ENCODE measurements at regions not wholly inside any gene's neighbourhood (a gene's known extent, or its start where the extent isn't known, plus 50 kb on each side); places are given as distances from the start of the nearest gene placed in this dataset.

GRCh38 chr13:63979951-63980350 is 2564.3 kb upstream of the PCDH20 start:
- Histone ChIP-seq H3K27ac (no peak overlapping the region), H3K36me3 (ENCODE audit: insufficient read depth, low read length) (no peaks in the 10 kb centered on the region), H3K9ac (ENCODE audit: insufficient read length) (no peak overlapping the region), H3K4me3 (no peak overlapping the region), H3K9me3 (ENCODE audit: low read depth, low read length) (no peaks in the 10 kb centered on the region)
- TF ChIP-seq POLR2AphosphoS5 (IDR thresholded peaks at IDR 0.05; ENCODE audit: borderline replicate concordance, low read depth, low read length) (no peak), EZH2 (IDR thresholded peaks at IDR 0.05) (no peak), FOXP2 (optimal IDR thresholded peaks at IDR 0.05; ENCODE audit: control extremely low read depth, extremely low read length, insufficient read depth) (no peak)
- no peak for DNase-seq (ENCODE audit: low read depth, low spot score)

DNA sequence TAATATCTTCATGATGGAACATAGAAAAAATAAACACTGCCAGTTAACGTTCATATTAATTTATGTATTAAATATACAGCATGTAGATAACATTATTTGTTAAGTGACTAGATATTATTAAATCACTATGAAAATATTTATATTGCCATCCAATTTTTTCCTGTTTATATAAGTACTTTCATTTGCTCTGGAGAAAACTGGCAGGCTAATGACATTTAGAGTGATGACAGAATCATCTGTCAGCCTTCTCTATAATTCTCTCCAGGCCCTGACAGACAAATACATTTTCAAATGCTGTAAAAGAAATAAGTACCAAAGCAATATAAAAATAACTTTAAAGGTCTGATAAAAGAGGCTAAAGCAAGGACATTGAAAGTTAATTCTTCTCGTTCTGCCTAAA is 2556.7 kb upstream of the PCDH20 start:
- H3K36me3 ChIP-seq (ENCODE audit: insufficient read depth, low read length), result no peaks in the 10 kb centered on the region
- H3K4me3 ChIP-seq, result no peak overlapping the region
- DNase-seq (ENCODE audit: low read depth, low spot score), result no peak
- H3K27ac ChIP-seq, result no peak overlapping the region
- no peak for TF ChIP-seq POLR2AphosphoS5 (IDR thresholded peaks at IDR 0.05; ENCODE audit: borderline replicate concordance, low read depth, low read length)
- no peak for TF ChIP-seq EZH2 (IDR thresholded peaks at IDR 0.05)
- no peak for TF ChIP-seq FOXP2 (optimal IDR thresholded peaks at IDR 0.05; ENCODE audit: control extremely low read depth, extremely low read length, insufficient read depth)
- H3K9ac ChIP-seq (ENCODE audit: insufficient read length), result no peak overlapping the region
- H3K9me3 ChIP-seq (ENCODE audit: low read depth, low read length), result no peaks in the 10 kb centered on the region

GRCh38 chr13:63954683-63955082 is 2539.0 kb upstream of the PCDH20 start:
- Histone ChIP-seq H3K36me3 (ENCODE audit: insufficient read depth, low read length) (no peaks in the 10 kb centered on the region), H3K4me3 (no peak overlapping the region), H3K27ac (no peak overlapping the region), H3K9ac (ENCODE audit: insufficient read length) (no peak overlapping the region), H3K9me3 (ENCODE audit: low read depth, low read length) (peaks cover 2% of the 10 kb centered on the region; the same call in 1 of the 2 replicates)
- TF ChIP-seq EZH2 (IDR thresholded peaks at IDR 0.05) (no peak), FOXP2 (optimal IDR thresholded peaks at IDR 0.05; ENCODE audit: control extremely low read depth, extremely low read length, insufficient read depth) (no peak), POLR2AphosphoS5 (IDR thresholded peaks at IDR 0.05; ENCODE audit: borderline replicate concordance, low read depth, low read length) (no peak)
- no peak for DNase-seq (ENCODE audit: low read depth, low spot score)

GRCh38 chr13:63948045-63948444 is 2532.4 kb upstream of the PCDH20 start:
- Histone ChIP-seq H3K36me3 (ENCODE audit: insufficient read depth, low read length) (no peaks in the 10 kb centered on the region), H3K9me3 (ENCODE audit: low read depth, low read length) (peaks cover 2% of the 10 kb centered on the region; the same call in 1 of the 2 replicates), H3K4me3 (no peak overlapping the region), H3K9ac (ENCODE audit: insufficient read length) (no peak overlapping the region), H3K27ac (no peak overlapping the region)
- TF ChIP-seq POLR2AphosphoS5 (IDR thresholded peaks at IDR 0.05; ENCODE audit: borderline replicate concordance, low read depth, low read length) (no peak), FOXP2 (optimal IDR thresholded peaks at IDR 0.05; ENCODE audit: control extremely low read depth, extremely low read length, insufficient read depth) (no peak)
- DNase-seq (ENCODE audit: low read depth, low spot score), result no peak

- TF ChIP-seq POLR2AphosphoS5 (IDR thresholded peaks at IDR 0.05; ENCODE audit: borderline replicate concordance, low read depth, low read length) (no peak), FOXP2 (optimal IDR thresholded peaks at IDR 0.05; ENCODE audit: control extremely low read depth, extremely low read length, insufficient read depth) (no peak), EZH2 (IDR thresholded peaks at IDR 0.05) (no peak)
- no peak for DNase-seq (ENCODE audit: low read depth, low spot score)
- no peak overlapping the region for H3K9ac ChIP-seq (ENCODE audit: insufficient read length)
- no peak overlapping the region for H3K4me3 ChIP-seq
- H3K27ac ChIP-seq, result peak overlapping the region; percentile 51; the same call in 1 of the 2 replicates
- no peaks in the 10 kb centered on the region for H3K9me3 ChIP-seq (ENCODE audit: low read depth, low read length)
- no peaks in the 10 kb centered on the region for H3K36me3 ChIP-seq (ENCODE audit: insufficient read depth, low read length)
Measured at GRCh38 chr13:63944911-63945310, 2529.3 kb upstream of the PCDH20 start.

GRCh38 chr13:63942372-63942771 is 2526.7 kb upstream of the PCDH20 start:
- Histone ChIP-seq H3K36me3 (ENCODE audit: insufficient read depth, low read length) (no peaks in the 10 kb centered on the region), H3K9me3 (ENCODE audit: low read depth, low read length) (no peaks in the 10 kb centered on the region), H3K27ac (no peak overlapping the region), H3K9ac (ENCODE audit: insufficient read length) (no peak overlapping the region), H3K4me3 (no peak overlapping the region)
- DNase-seq (ENCODE audit: low read depth, low spot score), result no peak
- TF ChIP-seq POLR2AphosphoS5 (IDR thresholded peaks at IDR 0.05; ENCODE audit: borderline replicate concordance, low read depth, low read length) (no peak), EZH2 (IDR thresholded peaks at IDR 0.05) (no peak)

GRCh38 chr13:63938851-63939250 is 2523.2 kb upstream of the PCDH20 start:
- TF ChIP-seq EZH2 (IDR thresholded peaks at IDR 0.05) (no peak), FOXP2 (optimal IDR thresholded peaks at IDR 0.05; ENCODE audit: control extremely low read depth, extremely low read length, insufficient read depth) (no peak), POLR2AphosphoS5 (IDR thresholded peaks at IDR 0.05; ENCODE audit: borderline replicate concordance, low read depth, low read length) (no peak)
- no peak for DNase-seq (ENCODE audit: low read depth, low spot score)
- Histone ChIP-seq H3K27ac (no peak overlapping the region), H3K9me3 (ENCODE audit: low read depth, low read length) (no peaks in the 10 kb centered on the region), H3K36me3 (ENCODE audit: insufficient read depth, low read length) (no peaks in the 10 kb centered on the region), H3K9ac (ENCODE audit: insufficient read length) (no peak overlapping the region), H3K4me3 (no peak overlapping the region)

DNA sequence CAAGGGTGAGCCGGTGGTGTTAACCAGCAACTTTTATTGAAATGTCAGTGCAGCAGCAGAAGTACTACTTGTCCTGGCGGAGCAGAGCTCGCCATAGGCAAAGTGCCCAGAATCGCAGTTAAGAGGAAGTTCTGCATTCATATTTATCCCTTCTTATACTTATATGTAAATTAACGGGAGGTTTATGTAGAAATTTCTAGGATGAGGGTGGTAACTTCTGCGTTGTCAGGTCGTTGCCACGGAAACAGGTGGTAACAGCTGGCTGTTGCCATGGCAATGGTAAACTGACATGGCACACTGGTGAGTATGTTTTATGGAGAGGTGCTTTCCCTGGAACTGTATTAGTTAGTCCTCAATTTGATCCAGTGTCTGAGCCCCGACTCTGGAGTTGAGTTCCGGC is 2494.9 kb upstream of the PCDH20 start:
- Histone ChIP-seq H3K9me3 (ENCODE audit: low read depth, low read length) (no peaks in the 10 kb centered on the region), H3K27ac (no peak overlapping the region), H3K4me3 (no peak overlapping the region), H3K9ac (ENCODE audit: insufficient read length) (no peak overlapping the region), H3K36me3 (ENCODE audit: insufficient read depth, low read length) (no peaks in the 10 kb centered on the region)
- no peak for DNase-seq (ENCODE audit: low read depth, low spot score)
- TF ChIP-seq POLR2AphosphoS5 (IDR thresholded peaks at IDR 0.05; ENCODE audit: borderline replicate concordance, low read depth, low read length), result no peak
- TF ChIP-seq EZH2 (IDR thresholded peaks at IDR 0.05), result no peak
- TF ChIP-seq FOXP2 (optimal IDR thresholded peaks at IDR 0.05; ENCODE audit: control extremely low read depth, extremely low read length, insufficient read depth), result no peak

DNA sequence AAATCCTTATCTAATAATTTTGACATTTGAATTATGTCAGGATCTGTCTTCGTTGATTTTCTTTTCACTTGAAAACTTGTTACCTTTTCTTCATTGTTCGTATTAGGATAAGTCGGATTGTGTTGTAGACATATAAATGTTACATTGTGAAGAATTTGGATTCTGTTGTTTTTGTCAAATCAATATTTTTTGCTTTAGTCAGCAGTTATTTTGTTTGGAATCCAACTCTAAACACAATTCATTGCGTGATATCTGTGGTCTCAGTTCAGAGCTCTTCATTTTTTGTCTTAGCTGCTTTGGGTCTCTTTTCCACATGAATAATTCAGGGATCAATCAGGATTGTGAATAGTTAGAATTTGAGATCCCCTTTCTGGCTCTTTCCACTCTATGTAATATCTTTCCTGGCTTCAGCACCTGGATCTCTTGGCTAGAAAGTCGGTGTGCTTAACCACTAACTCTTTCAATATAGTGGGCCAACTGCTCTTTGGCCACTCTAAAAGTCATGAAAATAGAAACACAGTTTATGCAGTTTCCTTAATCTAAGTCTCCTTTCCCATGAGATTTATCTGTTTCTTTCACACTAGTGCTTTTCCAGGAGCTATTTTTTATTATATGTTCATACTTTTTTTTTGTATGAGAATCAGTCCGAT is 2494.2 kb upstream of the PCDH20 start:
- Histone ChIP-seq H3K4me3 (no peak overlapping the region), H3K9ac (ENCODE audit: insufficient read length) (no peak overlapping the region), H3K27ac (no peak overlapping the region), H3K36me3 (ENCODE audit: insufficient read depth, low read length) (no peaks in the 10 kb centered on the region), H3K9me3 (ENCODE audit: low read depth, low read length) (no peaks in the 10 kb centered on the region)
- DNase-seq (ENCODE audit: low read depth, low spot score), result no peak
- no peak for TF ChIP-seq POLR2AphosphoS5 (IDR thresholded peaks at IDR 0.05; ENCODE audit: borderline replicate concordance, low read depth, low read length)
- no peak for TF ChIP-seq EZH2 (IDR thresholded peaks at IDR 0.05)
- TF ChIP-seq FOXP2 (optimal IDR thresholded peaks at IDR 0.05; ENCODE audit: control extremely low read depth, extremely low read length, insufficient read depth), result no peak
